DOHH2 (cell line): ENCODE measurements at regions not wholly inside any gene's neighbourhood (a gene's known extent, or its start where the extent isn't known, plus 50 kb on each side); places are given as distances from the start of the nearest gene placed in this dataset.

ENCODE experiments used
- H3F3A ChIP-seq: fragments of 200-600 bp; sonication (generic), shearing (Covaris generic); 2 replicates; pipeline ENCODE4 v1.6.0; 2016; ENCODE audit warnings: antibody characterized with exemption, mild to moderate bottlenecking; ENCODE audit not compliant: control insufficient read depth, insufficient read depth
- H3K27ac ChIP-seq: fragments of 200-600 bp; sonication (generic); 2 replicates; pipeline ENCODE4 v1.5.1; 2014; ENCODE audit warnings: low read depth, mild to moderate bottlenecking, low read length, moderate library complexity
- H3K27me3 ChIP-seq: fragments of 200-600 bp; sonication (generic); 2 replicates; pipeline ENCODE4 v1.6.1; 2014; ENCODE audit warnings: mild to moderate bottlenecking, low read length, mixed read lengths; ENCODE audit not compliant: control insufficient read depth
- H3K36me3 ChIP-seq: fragments of 200-600 bp; sonication (generic); 2 replicates; pipeline ENCODE4 v1.6.1; 2014; ENCODE audit warnings: mild to moderate bottlenecking, low read length, moderate library complexity, mixed read lengths; ENCODE audit not compliant: control insufficient read depth
- H3K4me1 ChIP-seq: fragments of 200-600 bp; sonication (generic); 2 replicates; pipeline ENCODE4 v1.6.1; 2014; ENCODE audit warnings: mild to moderate bottlenecking, low read length, mixed read lengths; ENCODE audit not compliant: control insufficient read depth
- H3K4me2 ChIP-seq: fragments of 200-600 bp; sonication (generic); 2 replicates; pipeline ENCODE4 v1.6.0; 2014; ENCODE audit warnings: mild to moderate bottlenecking, low read length, moderate library complexity
- H3K4me3 ChIP-seq: fragments of 200-600 bp; sonication (generic); 2 replicates; pipeline ENCODE4 v1.5.1; 2014; ENCODE audit warnings: mild to moderate bottlenecking, low read length, mixed read lengths
- H3K79me2 ChIP-seq: fragments of 200-600 bp; sonication (generic); 2 replicates; pipeline ENCODE4 v1.6.1; 2014; ENCODE audit warnings: mild to moderate bottlenecking, low read length, mixed read lengths; ENCODE audit not compliant: control insufficient read depth
- H3K9me2 ChIP-seq: fragments of 200-600 bp; sonication (generic); replicated peaks from 2 replicates; pipeline ENCODE4 v1.6.1; 2014; ENCODE audit warnings: mild to moderate bottlenecking, low read length, mixed read lengths; ENCODE audit not compliant: control insufficient read depth
- H3K9me3 ChIP-seq: fragments of 200-600 bp; sonication (generic); 2 replicates; pipeline ENCODE4 v1.6.1; 2014; ENCODE audit warnings: antibody characterized with exemption, low read length, mixed read lengths; ENCODE audit not compliant: control insufficient read depth, insufficient read depth
- H4K20me1 ChIP-seq: fragments of 200-600 bp; sonication (generic); 2 replicates; pipeline ENCODE4 v1.6.0; 2014; ENCODE audit warnings: low read depth, mild to moderate bottlenecking, antibody characterized with exemption, low read length, moderate library complexity; ENCODE audit not compliant: control insufficient read depth, insufficient read depth
- EZH2phosphoT487 ChIP-seq: fragments of 200-600 bp; sonication (generic); IDR thresholded peaks from 2 replicates; pipeline ENCODE4 v1.6.1; 2017; ENCODE audit warnings: borderline replicate concordance, mild to moderate bottlenecking, antibody characterized with exemption, low read length, moderate library complexity, mixed read lengths
- TF ChIP-seq, protein P1 (sequence below): fragments of 200-600 bp; sonication (generic); IDR thresholded peaks from one replicate; pipeline ENCODE4 v1.5.1; 2014; ENCODE audit warnings: antibody characterized with exemption, mild to moderate bottlenecking, low read depth, low read length; ENCODE audit not compliant: poor library complexity, severe bottlenecking

DNA sequence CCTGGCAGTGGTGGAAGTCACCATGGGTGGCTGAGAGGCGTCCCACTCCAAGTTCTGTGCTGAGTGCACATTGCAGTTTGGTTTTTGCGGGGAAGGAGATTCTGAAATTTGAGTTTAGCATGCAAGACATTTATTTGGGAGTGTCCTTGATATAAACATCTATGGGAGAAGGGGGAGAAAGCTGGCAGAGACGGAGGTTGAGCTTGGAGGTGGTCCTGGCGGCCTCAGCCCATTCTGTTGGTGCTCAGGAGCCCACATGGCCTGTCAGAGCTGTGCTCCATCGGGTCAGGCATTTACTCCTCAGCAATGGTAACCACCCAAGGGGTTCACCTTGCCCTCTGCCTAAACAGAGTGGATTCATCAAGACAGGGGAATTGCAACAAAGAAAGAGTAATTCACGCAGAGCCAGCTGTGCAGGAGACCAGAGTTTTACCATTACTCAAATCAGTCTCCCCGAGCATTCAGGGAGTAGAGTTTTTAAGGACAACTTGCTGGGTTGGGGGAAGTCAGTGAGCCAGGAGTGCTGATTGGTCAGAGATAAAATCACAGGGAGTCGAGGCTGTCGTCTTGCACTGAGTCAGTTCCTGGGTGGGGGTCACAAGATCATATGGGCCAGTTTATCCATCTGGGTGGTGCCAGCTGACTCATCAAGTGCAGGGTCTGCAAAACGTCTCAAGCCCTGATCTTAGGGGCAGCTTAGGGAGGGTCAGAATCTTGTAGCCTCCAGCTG, 323.3 kb upstream of the TMEM132C start:
- Histone ChIP-seq H3F3A (no peaks in the 10 kb centered on the region), H3K9me2 (no peaks in the 10 kb centered on the region), H3K27ac (no peak overlapping the region), H4K20me1 (no peaks in the 10 kb centered on the region), H3K79me2 (no peaks in the 10 kb centered on the region), H3K4me1 (no peaks in the 10 kb centered on the region), H3K4me2 (no peak overlapping the region), H3K4me3 (no peak overlapping the region), H3K9me3 (no peaks in the 10 kb centered on the region), H3K36me3 (no peaks in the 10 kb centered on the region), H3K27me3 (no peaks in the 10 kb centered on the region)
- no peak for TF ChIP-seq EZH2phosphoT487
- TF ChIP-seq, protein P1, sequence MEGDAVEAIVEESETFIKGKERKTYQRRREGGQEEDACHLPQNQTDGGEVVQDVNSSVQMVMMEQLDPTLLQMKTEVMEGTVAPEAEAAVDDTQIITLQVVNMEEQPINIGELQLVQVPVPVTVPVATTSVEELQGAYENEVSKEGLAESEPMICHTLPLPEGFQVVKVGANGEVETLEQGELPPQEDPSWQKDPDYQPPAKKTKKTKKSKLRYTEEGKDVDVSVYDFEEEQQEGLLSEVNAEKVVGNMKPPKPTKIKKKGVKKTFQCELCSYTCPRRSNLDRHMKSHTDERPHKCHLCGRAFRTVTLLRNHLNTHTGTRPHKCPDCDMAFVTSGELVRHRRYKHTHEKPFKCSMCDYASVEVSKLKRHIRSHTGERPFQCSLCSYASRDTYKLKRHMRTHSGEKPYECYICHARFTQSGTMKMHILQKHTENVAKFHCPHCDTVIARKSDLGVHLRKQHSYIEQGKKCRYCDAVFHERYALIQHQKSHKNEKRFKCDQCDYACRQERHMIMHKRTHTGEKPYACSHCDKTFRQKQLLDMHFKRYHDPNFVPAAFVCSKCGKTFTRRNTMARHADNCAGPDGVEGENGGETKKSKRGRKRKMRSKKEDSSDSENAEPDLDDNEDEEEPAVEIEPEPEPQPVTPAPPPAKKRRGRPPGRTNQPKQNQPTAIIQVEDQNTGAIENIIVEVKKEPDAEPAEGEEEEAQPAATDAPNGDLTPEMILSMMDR: no peak

DNA sequence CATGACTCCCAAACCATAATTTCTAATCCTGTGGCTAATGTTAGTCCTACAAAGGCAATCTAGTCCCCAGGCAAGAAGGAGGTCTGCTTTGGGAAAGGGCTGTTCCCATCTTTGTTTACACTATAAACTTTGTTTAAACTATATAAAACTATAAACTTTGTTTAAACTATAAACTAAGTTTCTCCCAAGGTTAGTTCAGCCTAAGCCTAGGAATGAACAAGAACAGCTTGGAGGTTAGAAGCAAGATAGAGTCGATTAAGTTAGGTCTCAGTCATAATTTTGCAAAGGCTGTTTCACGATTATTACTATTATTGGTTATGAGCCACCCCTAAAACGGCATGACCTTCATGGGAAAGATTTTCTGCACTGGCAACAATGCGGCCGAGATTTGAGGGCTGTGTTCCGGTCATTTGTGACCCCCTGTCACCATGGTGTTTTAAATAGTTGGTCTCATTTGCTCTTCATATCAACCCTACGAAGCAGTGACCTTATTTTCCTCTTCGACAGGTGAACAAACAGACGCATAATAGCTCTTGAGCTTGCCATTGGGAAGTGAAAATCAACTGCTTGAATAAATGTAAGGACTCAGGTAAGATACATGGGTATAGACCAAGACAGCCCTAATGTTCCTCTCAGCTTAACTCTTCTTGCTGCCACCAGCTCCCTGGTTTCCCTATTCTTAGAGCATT, 322.6 kb upstream of the TMEM132C start:
- H3F3A ChIP-seq: no peaks in the 10 kb centered on the region
- no peak overlapping the region for H3K27ac ChIP-seq
- no peaks in the 10 kb centered on the region for H3K27me3 ChIP-seq
- H4K20me1 ChIP-seq: no peaks in the 10 kb centered on the region
- H3K9me2 ChIP-seq: no peaks in the 10 kb centered on the region
- H3K4me1 ChIP-seq: no peaks in the 10 kb centered on the region
- no peak overlapping the region for H3K4me3 ChIP-seq
- no peaks in the 10 kb centered on the region for H3K79me2 ChIP-seq
- H3K4me2 ChIP-seq: no peak overlapping the region
- TF ChIP-seq, protein P1: no peak
- no peak for TF ChIP-seq EZH2phosphoT487
- no peaks in the 10 kb centered on the region for H3K9me3 ChIP-seq
- no peaks in the 10 kb centered on the region for H3K36me3 ChIP-seq

- Histone ChIP-seq H3K79me2 (no peaks in the 10 kb centered on the region), H3K9me3 (no peaks in the 10 kb centered on the region), H3K4me1 (no peaks in the 10 kb centered on the region), H3K27ac (no peak overlapping the region), H3K4me3 (no peak overlapping the region), H3F3A (no peaks in the 10 kb centered on the region), H4K20me1 (no peaks in the 10 kb centered on the region), H3K27me3 (no peaks in the 10 kb centered on the region), H3K9me2 (no peaks in the 10 kb centered on the region), H3K36me3 (no peaks in the 10 kb centered on the region), H3K4me2 (no peak overlapping the region)
- TF ChIP-seq EZH2phosphoT487: no peak
- TF ChIP-seq, protein P1: no peak
Measured at GRCh38 chr12:127957001-127957660, 309.8 kb upstream of the TMEM132C start.
